ENCODE measurements at regions not wholly inside any gene's neighbourhood (a gene's known extent, or its start where the extent isn't known, plus 50 kb on each side); places are given as distances from the start of the nearest gene placed in this dataset.

- Mint-ChIP-seq H3K36me3 (no peaks in the 10 kb centered on the region), H3K27me3 (ENCODE audit: low read depth) (no peaks in the 10 kb centered on the region), H3K27ac (peak overlapping the region; percentile 91), H3K4me1 (peaks cover 14% of the 10 kb centered on the region), H3K9me3 (no peaks in the 10 kb centered on the region), H3K4me3 (no peak overlapping the region)
- TF ChIP-seq CTCF (IDR thresholded peaks at IDR 0.05; ENCODE audit: unreplicated experiment): no peak
- DNase-seq (ENCODE audit: low spot score in 2 of 2, unreplicated experiment in 2 of 2): no peak
Measured at GRCh38 chrX:21166272-21166982, 207.8 kb upstream of the CNKSR2 start.

- DNase-seq (ENCODE audit: low spot score in 2 of 2, unreplicated experiment in 2 of 2): no peak
- H3K4me3 Mint-ChIP-seq: no peak overlapping the region
- H3K4me1 Mint-ChIP-seq: peaks cover 14% of the 10 kb centered on the region
- no peaks in the 10 kb centered on the region for H3K27me3 Mint-ChIP-seq (ENCODE audit: low read depth)
- no peaks in the 10 kb centered on the region for H3K9me3 Mint-ChIP-seq
- no peak for TF ChIP-seq CTCF (IDR thresholded peaks at IDR 0.05; ENCODE audit: unreplicated experiment)
- no peak overlapping the region for H3K27ac Mint-ChIP-seq
- no peaks in the 10 kb centered on the region for H3K36me3 Mint-ChIP-seq
Measured at GRCh38 chrX:21167011-21167410, 207.2 kb upstream of the CNKSR2 start.

- H3K4me3 Mint-ChIP-seq: no peak overlapping the region
- no peak overlapping the region for H3K27ac Mint-ChIP-seq
- TF ChIP-seq CTCF (IDR thresholded peaks at IDR 0.05; ENCODE audit: unreplicated experiment): no peak
- no peaks in the 10 kb centered on the region for H3K27me3 Mint-ChIP-seq (ENCODE audit: low read depth)
- peaks cover 14% of the 10 kb centered on the region for H3K4me1 Mint-ChIP-seq
- no peaks in the 10 kb centered on the region for H3K36me3 Mint-ChIP-seq
- no peak for DNase-seq (ENCODE audit: low spot score in 2 of 2, unreplicated experiment in 2 of 2)
- H3K9me3 Mint-ChIP-seq: no peaks in the 10 kb centered on the region
Measured at GRCh38 chrX:21167494-21167893, 206.7 kb upstream of the CNKSR2 start.

GRCh38 chrX:21168401-21169160 is 205.6 kb upstream of the CNKSR2 start:
- no peaks in the 10 kb centered on the region for H3K9me3 Mint-ChIP-seq
- no peak overlapping the region for H3K27ac Mint-ChIP-seq
- no peaks in the 10 kb centered on the region for H3K36me3 Mint-ChIP-seq
- no peak for TF ChIP-seq CTCF (IDR thresholded peaks at IDR 0.05; ENCODE audit: unreplicated experiment)
- no peaks in the 10 kb centered on the region for H3K27me3 Mint-ChIP-seq (ENCODE audit: low read depth)
- H3K4me3 Mint-ChIP-seq: no peak overlapping the region
- peaks cover 14% of the 10 kb centered on the region for H3K4me1 Mint-ChIP-seq
- no peak for DNase-seq (ENCODE audit: low spot score in 2 of 2, unreplicated experiment in 2 of 2)

- Mint-ChIP-seq H3K36me3 (no peaks in the 10 kb centered on the region), H3K9me3 (no peaks in the 10 kb centered on the region), H3K4me3 (no peak overlapping the region), H3K27ac (no peak overlapping the region), H3K27me3 (ENCODE audit: low read depth) (no peaks in the 10 kb centered on the region), H3K4me1 (peaks cover 5% of the 10 kb centered on the region)
- DNase-seq (ENCODE audit: low spot score in 2 of 2, unreplicated experiment in 2 of 2): no peak
- no peak for TF ChIP-seq CTCF (IDR thresholded peaks at IDR 0.05; ENCODE audit: unreplicated experiment)
Measured at GRCh38 chrX:21171181-21171580, 203.0 kb upstream of the CNKSR2 start.
